HG03520 (cell line): ENCODE measurements at regions not wholly inside any gene's neighbourhood (a gene's known extent, or its start where the extent isn't known, plus 50 kb on each side); places are given as distances from the start of the nearest gene placed in this dataset.

Experiments
- ATAC-seq: cut with Tn5 transposase; IDR thresholded peaks from one replicate; pipeline ENCODE4 v1.9.1; 2021; ENCODE audit warnings: mild to moderate bottlenecking, moderate library complexity; ENCODE audit not compliant: unreplicated experiment

DNA sequence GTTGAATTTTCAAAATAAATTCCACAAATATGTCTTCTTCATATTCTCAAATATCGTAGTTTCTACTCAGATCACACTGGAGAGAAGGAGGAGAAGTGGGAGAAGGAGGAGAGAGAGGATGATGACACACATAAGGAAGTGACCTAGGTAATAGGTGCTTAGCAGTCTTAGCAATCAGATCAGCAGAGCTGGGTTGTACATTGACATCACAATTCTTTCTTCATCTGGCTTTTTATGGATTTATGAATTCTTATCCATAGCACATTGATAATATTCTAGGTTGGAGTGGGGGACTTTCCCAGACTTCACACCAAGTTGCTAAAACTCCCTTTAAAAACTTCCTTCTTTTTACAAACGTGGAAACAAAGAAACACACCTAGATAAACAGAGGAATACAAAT is 86.9 kb downstream of the FGF9 start:
- no peak for ATAC-seq

DNA sequence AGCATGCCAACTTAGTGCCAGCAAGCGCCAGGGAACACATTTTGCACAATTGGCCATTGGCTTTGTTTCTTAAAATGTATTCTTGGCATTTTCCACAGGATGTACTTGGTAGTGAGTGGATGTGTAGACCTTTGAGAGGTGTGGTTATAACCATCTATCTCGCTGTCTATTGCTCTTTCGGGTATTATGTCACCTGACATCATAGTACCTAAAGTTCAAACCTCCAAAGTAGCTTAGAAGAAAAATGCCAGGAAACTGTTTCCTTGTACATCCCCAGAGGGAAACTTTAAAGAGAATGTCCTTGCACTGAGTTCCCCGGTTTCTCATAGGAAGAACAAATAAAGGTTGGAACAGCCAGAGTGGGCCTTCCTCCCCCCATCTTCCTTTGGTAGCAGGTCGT is 87.6 kb downstream of the FGF9 start:
- no peak for ATAC-seq

DNA sequence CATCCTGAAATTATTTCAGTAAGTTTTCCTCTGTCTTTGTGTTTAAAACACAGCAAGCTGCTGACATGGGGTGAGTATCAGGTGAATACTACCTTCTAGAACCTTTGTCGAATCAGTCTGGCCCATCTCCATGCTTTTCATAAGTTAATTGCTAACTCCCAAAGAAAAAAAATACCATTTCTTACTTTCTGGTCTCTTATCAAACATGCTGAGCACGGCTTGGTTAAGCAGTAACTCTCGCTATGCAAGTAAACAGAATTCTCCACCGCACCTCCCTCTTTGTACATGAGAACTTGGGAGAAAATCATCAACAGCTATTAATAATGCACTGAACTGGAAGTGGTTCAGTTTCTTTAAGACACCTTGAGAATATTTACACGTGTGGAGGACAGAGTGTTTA is 88.6 kb downstream of the FGF9 start:
- no peak for ATAC-seq

DNA sequence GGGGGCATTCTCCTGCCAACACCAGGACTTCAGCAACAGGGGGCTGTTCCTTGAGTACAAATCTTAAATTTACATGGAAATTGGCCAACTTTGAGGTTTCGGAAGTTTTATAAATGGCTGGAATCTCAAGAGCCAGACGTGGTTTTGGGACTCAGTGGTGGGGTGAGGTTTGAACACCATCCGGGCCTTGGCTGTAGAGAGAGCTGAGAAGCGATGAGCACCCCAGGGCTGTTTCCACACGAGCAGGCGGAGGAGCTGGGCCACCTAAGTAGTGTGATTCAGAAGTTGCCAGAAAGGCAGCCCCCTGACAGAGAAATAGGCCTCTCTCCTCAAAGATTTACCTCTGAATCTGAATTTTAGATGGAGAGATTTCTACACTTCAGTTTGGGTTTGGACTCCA is 89.0 kb downstream of the FGF9 start:
- ATAC-seq, result no peak

DNA sequence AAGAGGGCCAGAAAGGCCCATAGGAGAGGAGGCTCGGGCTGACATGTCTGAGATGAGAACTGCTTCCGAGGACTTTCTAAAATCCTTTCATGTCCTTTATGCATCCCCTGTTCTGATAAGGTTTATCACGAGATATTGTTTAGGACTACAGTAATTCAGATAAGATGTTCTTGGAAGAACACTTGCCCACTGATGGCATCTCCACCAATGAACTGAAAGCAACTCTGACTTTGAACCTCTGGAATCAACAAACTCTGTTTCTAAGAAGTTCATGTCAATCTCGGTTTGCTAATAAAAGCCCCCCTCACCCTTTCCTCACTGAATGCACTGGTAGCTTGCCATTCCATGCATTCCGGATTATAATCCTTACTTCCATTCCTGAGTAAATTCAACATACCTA is 90.9 kb downstream of the FGF9 start:
- ATAC-seq, result no peak

DNA sequence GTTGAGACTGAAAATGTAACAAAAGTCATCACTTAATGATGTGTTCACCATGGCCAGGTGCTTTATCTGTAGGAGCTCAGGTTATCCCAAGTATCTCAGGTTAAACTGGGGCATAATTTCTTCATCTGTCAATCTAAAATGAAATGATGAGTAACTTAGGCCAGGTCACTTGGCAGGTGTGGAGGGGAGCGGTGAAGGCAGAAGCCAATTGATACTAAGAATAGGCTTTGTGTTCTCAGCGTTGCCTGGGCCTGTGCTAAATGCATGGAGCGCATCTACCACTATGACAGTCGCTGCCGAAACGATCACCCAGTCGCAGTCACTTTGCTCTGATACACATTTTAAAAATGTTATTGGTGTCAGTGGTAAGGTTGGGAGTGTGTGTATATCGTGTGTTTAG is 91.6 kb downstream of the FGF9 start:
- ATAC-seq, result no peak

DNA sequence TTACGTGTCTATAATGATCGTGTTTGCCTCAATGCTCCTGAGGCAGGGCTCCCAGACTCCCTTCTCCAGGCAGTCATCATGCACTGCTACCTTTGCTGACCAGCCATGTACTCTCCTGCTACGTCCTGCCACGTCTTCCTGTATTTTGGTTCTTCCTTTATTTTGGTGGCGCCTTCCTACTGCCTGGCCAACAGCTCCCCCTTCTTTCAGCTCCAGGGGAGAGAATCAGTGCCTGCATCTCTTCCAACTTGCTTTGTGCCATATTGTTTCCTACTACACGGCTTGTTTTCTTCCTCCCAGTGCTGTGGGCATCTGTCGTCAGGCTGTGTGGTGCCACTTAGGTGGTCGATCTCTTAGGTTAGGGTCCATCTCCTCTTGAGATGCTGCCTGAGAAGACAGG is 96.2 kb downstream of the FGF9 start:
- no peak for ATAC-seq

DNA sequence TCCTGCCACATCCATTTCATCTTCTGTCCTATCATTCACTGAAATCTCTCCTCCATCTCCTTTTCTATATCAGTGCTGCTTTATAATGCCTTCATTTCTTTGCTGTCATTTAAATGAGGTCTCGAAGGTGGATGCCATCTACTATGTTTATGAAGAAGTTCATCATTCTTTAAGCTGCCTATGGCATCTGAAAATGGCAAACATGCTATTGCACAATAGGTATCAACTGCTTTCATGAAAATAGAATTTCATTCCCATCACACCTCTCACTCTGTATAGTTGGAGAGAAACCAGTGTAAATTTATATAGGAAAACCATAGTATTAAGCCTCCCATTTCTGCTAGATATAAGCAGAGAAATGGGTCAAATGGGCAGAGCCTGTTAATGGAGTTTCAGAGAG is 100.2 kb downstream of the FGF9 start:
- no peak for ATAC-seq

DNA sequence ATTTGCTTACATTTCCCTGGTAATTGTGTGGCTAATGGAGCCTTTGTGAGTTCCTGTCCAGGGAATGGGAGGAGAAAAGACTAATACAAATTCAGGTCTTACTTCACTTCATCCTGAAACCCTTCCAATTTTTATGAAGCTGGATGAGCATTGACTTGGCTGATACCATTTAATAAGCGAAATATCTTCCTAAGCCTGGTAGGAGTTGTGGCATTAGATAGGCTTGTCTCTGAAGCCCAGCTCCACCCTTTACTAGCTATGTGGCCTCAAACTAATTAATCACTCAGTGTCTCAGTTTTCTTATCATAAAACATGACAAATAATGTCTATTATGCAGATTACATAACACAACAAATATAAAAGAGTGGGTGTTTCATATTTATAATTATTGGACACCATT is 106.3 kb downstream of the FGF9 start:
- no peak for ATAC-seq

DNA sequence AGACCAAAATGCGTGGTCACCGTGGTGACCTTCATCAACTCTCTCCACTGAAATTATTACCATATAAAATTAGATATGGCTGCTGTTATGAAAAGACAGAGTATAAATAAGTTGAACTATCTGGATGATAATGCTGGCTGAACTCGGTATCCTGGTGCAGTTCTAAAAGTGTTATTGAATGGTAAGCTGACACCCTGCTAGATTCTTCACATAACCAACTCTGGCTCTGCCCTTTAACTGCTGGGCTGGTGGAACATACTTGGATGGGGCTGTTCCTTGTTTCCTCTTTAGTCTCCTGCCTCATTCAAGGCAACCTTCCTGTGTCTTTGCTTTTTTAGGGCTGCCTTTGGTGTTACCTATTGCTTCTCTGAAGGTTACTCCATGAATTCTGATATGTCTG is 106.9 kb downstream of the FGF9 start:
- no peak for ATAC-seq

DNA sequence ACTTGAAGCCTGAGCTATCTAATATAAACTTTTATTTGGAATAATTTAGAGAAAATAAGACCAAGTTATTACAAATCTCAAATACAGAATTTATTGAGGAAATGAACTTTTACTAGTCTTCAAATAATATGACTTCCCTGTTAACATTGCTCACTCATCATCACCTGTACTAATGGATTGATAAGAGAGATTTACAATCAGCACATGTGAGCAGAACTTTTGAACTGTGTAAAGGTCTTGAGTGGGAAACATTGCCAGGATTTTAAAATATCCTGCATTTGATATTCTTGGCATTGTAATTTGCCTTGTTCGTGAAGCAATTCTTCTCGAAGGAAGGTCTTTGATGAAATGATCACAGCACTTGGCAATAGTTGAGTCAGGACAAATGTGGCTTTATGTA is 111.9 kb downstream of the FGF9 start:
- ATAC-seq, result no peak

DNA sequence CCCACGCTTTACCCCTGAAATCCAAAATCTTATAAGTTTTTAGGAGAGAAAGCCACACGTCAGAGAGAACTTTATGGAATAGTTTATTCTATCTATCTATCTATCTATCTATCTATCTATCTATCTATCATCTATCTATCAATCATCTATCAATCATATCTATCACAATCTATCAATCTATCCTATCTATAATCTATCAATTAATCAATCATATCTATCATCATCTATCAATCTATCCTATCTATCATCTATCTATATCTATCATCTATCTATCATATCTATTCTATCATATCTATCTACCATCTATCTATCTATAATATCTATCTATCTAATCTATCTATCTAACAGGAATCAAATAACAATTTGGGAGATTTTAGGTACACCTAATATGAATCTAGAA is 115.1 kb downstream of the FGF9 start:
- no peak for ATAC-seq

DNA sequence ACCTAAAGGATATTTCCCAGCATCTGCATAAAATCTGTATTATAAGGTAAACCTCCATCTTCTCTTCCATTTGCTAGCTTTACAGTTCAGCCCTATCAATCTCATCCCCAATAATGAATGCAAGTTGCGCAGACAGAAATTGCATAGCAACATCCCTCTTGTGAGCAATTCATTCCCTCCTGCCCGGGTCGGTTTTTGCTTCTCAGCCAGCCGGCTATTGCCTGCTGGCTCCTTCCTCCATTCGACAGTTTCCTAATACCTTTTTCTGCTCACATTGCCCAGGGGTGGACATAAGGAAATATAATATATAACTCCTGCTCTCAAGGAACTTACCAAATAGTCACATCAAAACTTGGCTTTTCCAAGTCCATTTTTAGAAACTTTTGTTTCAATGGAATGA is 125.2 kb downstream of the FGF9 start:
- no peak for ATAC-seq

DNA sequence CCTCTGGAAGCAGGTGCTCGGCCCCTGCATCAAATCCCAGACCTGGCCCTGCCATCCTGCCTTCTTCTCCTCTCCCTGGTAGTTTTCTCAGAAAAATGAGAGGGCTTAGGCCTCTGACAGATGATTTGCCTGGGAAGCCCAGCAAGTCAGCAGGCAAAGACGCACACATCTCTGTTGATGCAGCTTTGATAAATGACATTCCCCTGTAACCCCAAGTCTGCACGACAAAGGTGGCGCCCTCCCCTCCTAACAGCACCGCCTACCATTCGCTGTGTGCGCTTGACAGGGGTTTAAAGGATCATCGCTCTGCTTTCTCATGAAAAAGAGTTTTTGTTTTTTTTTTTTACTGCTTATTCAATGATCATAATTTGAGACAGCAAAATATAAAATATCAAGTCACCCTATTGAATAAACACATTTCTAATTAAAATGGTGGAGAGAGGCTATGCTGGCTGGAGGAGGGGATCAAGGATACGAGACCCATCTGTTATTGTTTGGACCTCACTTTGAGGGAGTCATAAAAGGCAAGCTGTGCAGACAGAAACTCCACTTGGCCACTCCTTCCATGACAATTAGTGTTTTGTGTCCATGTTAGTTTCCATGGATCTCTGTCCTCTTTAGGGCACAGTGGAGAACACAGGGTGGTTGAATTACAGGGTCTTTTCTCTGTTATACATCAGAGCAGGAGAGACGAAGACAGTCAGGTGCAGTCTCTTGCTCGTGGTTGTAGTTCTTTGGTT is 126.1 kb downstream of the FGF9 start:
- no peak for ATAC-seq

DNA sequence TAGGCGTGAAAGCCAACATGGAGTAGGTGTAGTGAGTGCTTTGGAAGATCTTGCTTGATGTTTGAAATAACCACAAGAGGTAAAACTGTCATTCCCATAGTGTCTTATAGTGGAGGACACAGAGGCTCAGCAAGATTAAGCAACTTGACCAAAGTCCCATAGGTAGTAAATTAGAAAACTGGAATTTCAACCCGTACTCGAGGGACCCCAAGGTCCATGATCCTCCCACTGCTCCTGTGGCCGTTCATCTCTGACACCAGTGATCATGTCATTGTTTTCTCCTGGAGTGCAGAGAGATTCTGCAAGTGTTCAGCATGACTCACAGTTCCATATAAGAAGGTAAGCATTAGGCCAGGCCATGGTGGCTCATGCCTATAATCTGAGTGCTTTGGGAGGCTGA is 126.9 kb downstream of the FGF9 start:
- no peak for ATAC-seq

DNA sequence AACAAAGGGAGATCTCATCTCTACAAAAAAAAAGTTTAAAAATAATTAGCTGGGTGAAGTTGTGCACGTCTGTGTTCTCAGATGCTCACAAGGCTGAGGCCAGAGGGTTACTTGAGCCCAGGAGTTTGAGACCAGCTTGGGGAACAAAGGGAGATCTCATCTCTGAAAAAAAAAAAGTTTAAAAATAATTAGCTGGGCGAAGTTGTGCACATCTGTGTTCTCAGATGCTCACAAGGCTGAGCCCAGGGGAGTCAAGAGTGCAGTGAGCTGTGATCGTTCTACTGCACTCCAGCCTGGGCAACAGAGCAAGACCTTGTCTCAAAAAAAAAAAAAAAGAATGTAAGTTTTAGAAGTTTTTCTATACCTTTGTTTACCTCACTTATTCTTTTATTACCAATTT is 127.3 kb downstream of the FGF9 start:
- ATAC-seq, result no peak

DNA sequence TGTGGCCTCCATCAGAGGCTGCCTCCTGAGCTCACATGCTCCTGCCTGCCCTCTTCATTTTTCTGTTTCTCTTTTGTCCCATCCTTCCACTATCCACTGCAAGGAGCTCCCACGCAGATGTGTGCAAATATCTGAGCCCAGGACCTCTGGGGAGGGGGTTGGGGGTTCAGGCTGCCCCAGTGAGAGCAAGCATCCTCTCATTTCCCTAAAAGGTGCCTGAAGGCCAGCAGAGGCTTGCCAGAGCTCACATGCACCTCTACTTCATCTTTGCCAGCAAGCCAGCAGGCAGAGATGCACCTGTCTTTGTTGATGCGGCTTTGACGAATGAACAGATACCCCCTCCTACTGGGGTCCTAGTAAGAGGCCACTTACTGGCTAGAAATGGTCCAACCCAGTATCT is 128.8 kb downstream of the FGF9 start:
- no peak for ATAC-seq

DNA sequence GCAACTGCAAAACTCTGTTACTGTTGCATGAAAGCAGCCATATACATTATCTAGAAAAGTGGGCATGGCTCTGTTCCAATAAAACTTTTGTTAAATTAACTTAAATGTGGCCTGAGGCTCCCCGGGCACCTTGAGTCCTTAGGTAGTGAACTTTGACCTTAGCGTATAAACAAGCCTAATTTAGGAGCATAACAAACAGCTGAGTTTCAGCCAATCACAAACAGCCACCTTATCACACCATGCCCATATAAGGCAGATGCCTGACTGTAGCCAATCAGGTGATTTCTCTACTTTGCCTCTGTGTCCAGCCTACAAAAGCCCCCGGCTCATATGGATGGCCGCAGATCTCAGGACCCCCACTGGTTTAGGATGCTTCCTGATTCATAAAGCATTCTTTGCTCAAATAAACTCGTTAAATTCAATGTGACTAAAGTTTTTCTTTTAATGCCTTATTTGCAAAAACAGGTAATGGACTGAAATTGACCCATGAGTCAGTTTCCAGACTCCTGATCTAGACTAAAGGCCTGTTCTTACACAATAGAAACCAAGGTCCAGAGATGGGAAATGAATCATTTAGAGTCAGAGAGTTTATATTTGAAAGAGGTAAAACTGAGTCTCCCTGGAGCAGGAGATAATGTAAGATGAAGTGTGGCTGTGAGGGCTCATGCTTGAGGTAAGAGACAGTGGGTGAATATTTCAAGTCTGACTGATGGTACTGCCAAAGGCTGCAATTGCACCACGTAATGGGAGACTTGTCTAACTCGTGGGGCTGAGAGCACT is 130.2 kb downstream of the FGF9 start:
- ATAC-seq, result no peak

DNA sequence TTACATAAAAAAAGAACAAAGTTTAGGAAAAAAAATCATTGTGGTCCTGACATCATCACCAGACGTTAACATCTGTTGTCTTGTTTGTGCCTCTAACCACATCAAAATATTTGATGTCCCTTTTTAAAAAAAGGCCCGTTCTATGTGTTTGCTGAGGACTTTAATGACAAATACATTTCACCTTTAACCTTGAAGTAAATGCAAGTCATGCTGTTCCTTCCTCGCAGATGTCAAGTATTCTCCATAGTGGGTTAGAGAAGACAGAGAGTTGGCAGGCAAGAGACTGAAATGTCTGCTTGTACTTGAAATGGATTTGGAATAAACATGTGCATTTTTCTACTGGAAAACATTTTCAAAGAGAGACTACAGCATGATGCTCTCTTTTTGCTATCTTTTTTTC is 134.9 kb downstream of the FGF9 start:
- ATAC-seq, result no peak

DNA sequence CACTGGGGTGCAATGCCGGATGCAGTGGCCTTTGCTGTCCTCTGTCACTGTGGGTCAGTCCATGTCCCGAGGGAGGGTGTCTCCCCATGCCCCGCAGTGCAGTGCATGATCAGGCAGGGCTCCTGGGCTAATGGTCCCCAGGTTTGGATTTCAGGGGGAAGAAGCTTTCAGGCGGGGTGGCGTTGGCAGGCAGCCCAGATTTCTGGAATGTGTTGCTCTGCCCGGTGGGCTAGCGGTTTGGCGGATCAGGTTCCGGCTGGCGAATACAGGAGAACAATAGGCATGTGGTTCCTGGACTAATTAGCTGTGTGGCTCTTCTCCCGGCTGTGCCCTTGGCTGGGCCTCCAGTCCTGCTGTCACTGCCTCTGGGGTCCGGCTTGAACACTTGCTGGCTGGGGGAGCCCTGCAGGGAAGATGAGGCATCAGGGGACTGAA is 141.3 kb downstream of the FGF9 start:
- ATAC-seq, result no peak

DNA sequence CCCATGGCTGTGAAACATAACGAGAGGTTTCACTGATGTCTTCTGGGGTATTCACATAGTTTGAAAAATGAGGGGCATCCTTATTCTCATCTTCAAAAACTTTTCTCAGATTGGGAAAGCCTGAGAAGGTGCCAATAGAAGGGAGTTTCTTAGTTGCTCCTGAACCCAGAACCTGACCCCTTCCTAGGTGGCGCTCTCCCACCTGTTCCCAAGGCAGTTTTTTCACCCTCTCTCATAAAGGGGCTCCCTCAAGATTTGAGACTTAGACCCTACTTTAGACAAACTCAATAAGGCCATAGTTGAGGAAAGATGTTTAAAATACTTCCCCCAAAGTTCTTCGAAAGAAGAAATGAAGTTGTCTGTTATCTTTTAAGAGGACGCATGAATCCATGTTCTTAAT is 142.2 kb downstream of the FGF9 start:
- no peak for ATAC-seq

DNA sequence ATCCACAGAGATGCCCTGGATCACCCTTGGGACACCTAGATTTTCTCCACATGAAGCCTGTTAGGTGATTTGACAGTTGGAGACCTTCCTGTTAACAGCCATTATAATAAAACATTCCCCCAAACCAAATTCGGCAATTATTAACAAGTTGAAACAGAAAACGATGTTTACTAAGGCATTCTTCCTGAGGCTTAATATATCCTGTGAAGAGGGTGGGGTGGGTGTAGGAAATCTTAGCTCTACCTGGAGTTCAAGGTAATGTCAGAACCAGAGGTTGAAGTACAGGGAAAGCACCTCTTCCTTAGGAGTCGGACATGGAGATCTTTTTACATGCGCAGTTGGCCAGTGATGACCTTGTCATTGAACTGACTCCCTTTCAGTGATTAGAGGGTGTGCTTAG is 143.0 kb downstream of the FGF9 start:
- ATAC-seq, result no peak

DNA sequence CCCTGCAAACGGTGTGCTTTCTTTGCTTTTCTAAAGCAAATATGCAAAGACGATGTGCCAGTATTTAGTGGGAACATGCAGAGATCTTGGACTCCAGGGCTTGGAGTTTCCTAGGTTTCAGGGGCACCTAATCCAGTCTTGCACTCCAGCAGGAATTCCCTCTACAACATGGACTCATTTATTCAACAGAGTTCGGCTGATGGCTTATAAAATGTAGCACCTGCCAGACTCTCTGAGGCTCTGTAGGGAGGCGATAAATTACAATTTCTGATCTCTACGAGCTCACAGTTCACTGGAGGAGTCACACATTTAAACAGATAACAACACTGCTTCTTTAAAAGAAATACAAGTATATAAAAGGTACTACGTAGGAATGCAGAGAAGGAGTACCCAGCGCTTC is 143.7 kb downstream of the FGF9 start:
- ATAC-seq, result no peak
